RCC 7860 (cell line): ENCODE measurements at regions not wholly inside any gene's neighbourhood (a gene's known extent, or its start where the extent isn't known, plus 50 kb on each side); places are given as distances from the start of the nearest gene placed in this dataset.

Source experiments
- DNase-seq: peaks from one replicate; pipeline ENCODE4 v3.0.0-alpha.2; 2015; ENCODE audit warnings: low spot score
- FAIRE-seq: peaks from 2 replicates; lab custom pipeline; 2012; peaks lifted over from hg19 to GRCh38; lab: Jason Lieb, UNC

GRCh38 chr14:99058542-99058941, 213.5 kb downstream of the BCL11B start:
- FAIRE-seq (no peak), DNase-seq (no peak)

GRCh38 chr14:99062216-99062615, 209.8 kb downstream of the BCL11B start:
- DNase-seq (no peak), FAIRE-seq (no peak)

GRCh38 chr14:99062772-99063418, 209.1 kb downstream of the BCL11B start:
- no peak for DNase-seq

GRCh38 chr14:99063620-99064225, 208.3 kb downstream of the BCL11B start:
- no peak for FAIRE-seq

More at GRCh38 chr14:99062772-99063418, 209.1 kb downstream of the BCL11B start:
- FAIRE-seq: no peak

GRCh38 chr14:99064262-99064954, 207.6 kb downstream of the BCL11B start:
- FAIRE-seq (no peak), DNase-seq (no peak)

More at GRCh38 chr14:99063620-99064225, 208.3 kb downstream of the BCL11B start:
- DNase-seq: no peak

- FAIRE-seq: no peak
These were observed 206.4 kb downstream of the BCL11B start for GRCh38 chr14:99065551-99065950.

GRCh38 chr14:99066378-99066777, 205.6 kb downstream of the BCL11B start:
- no peak for DNase-seq
- no peak for FAIRE-seq

More at GRCh38 chr14:99065551-99065950, 206.4 kb downstream of the BCL11B start:
- no peak for DNase-seq

GRCh38 chr14:99067141-99067920, 204.7 kb downstream of the BCL11B start:
- no peak for FAIRE-seq
- DNase-seq: no peak

GRCh38 chr14:99067927-99068326, 204.1 kb downstream of the BCL11B start:
- FAIRE-seq: no peak
- DNase-seq: no peak

GRCh38 chr14:99069946-99070345, 202.1 kb downstream of the BCL11B start:
- FAIRE-seq: no peak
- DNase-seq: no peak

GRCh38 chr14:99072433-99072832, 199.6 kb downstream of the BCL11B start:
- DNase-seq (no peak), FAIRE-seq (no peak)

- FAIRE-seq (no peak), DNase-seq (no peak)
These were observed 199.0 kb downstream of the BCL11B start for GRCh38 chr14:99072956-99073355.

- no peak for FAIRE-seq
- no peak for DNase-seq
These were observed 198.6 kb downstream of the BCL11B start for GRCh38 chr14:99073431-99073830.

- DNase-seq (no peak), FAIRE-seq (no peak)
These were observed 196.9 kb downstream of the BCL11B start for GRCh38 chr14:99075061-99075460.

GRCh38 chr14:99075771-99076375, 196.1 kb downstream of the BCL11B start:
- DNase-seq: no peak
- FAIRE-seq: no peak

- FAIRE-seq (no peak), DNase-seq (no peak)
These were observed 194.7 kb downstream of the BCL11B start for GRCh38 chr14:99077076-99077843.

GRCh38 chr14:99077844-99078236, 194.2 kb downstream of the BCL11B start:
- no peak for DNase-seq
- no peak for FAIRE-seq

GRCh38 chr14:99078426-99078825, 193.6 kb downstream of the BCL11B start:
- FAIRE-seq (no peak), DNase-seq (no peak)

- DNase-seq: no peak
- FAIRE-seq: no peak
These were observed 192.8 kb downstream of the BCL11B start for GRCh38 chr14:99079061-99079727.

GRCh38 chr14:99080306-99080705, 191.7 kb downstream of the BCL11B start:
- DNase-seq (no peak), FAIRE-seq (no peak)
